HCEC 1CT (cell line): ENCODE measurements at regions not wholly inside any gene's neighbourhood (a gene's known extent, or its start where the extent isn't known, plus 50 kb on each side); places are given as distances from the start of the nearest gene placed in this dataset.
"Not testable (repeated sequence)": the region's sequence is repeated elsewhere in the genome, so short reads cannot be mapped to it uniquely, and the experiment has no call there.

Experiments used
- DNase-seq: peaks from one replicate; pipeline ENCODE4 v3.0.0-alpha.2; 2017

- no peak for DNase-seq
Measured at GRCh38 chr5:104472811-104473210, 910.2 kb upstream of the NUDT12 start.

GRCh38 chr5:104456122-104456521 is 893.5 kb upstream of the NUDT12 start:
- no peak for DNase-seq

- DNase-seq = no peak
Measured at GRCh38 chr5:104452550-104452949, 890.0 kb upstream of the NUDT12 start.

- not testable (repeated sequence) for DNase-seq
Measured at GRCh38 chr5:104451911-104452310, 889.3 kb upstream of the NUDT12 start.

- no peak for DNase-seq
Measured at GRCh38 chr5:104444656-104445055, 882.1 kb upstream of the NUDT12 start.

- no peak for DNase-seq
Measured at GRCh38 chr5:104443706-104444105, 881.1 kb upstream of the NUDT12 start.

GRCh38 chr5:104431981-104432380 is 869.4 kb upstream of the NUDT12 start:
- DNase-seq = no peak

GRCh38 chr5:104431002-104431620 is 868.5 kb upstream of the NUDT12 start:
- no peak for DNase-seq

GRCh38 chr5:104429911-104430310 is 867.3 kb upstream of the NUDT12 start:
- DNase-seq = no peak

GRCh38 chr5:104421431-104421830 is 858.8 kb upstream of the NUDT12 start:
- no peak for DNase-seq

- DNase-seq = no peak
Measured at GRCh38 chr5:104418056-104418455, 855.5 kb upstream of the NUDT12 start.

GRCh38 chr5:104412649-104413240 is 850.2 kb upstream of the NUDT12 start:
- no peak for DNase-seq

GRCh38 chr5:104400941-104401340 is 838.4 kb upstream of the NUDT12 start:
- DNase-seq = no peak

GRCh38 chr5:104385906-104386305 is 823.3 kb upstream of the NUDT12 start:
- no peak for DNase-seq

GRCh38 chr5:104375345-104375744 is 812.8 kb upstream of the NUDT12 start:
- no peak for DNase-seq

- DNase-seq = no peak
Measured at GRCh38 chr5:104372796-104373195, 810.2 kb upstream of the NUDT12 start.

GRCh38 chr5:104372376-104372775 is 809.8 kb upstream of the NUDT12 start:
- DNase-seq = no peak

GRCh38 chr5:104370523-104370922 is 807.9 kb upstream of the NUDT12 start:
- DNase-seq = no peak

GRCh38 chr5:104367978-104368377 is 805.4 kb upstream of the NUDT12 start:
- DNase-seq = no peak

- DNase-seq = no peak
Measured at GRCh38 chr5:104363567-104363966, 801.0 kb upstream of the NUDT12 start.

GRCh38 chr5:104361932-104362331 is 799.3 kb upstream of the NUDT12 start:
- DNase-seq = no peak

GRCh38 chr5:104355350-104355749 is 792.8 kb upstream of the NUDT12 start:
- no peak for DNase-seq

- no peak for DNase-seq
Measured at GRCh38 chr5:104353371-104353770, 790.8 kb upstream of the NUDT12 start.

GRCh38 chr5:104352954-104353353 is 790.4 kb upstream of the NUDT12 start:
- no peak for DNase-seq

GRCh38 chr5:104347119-104347708 is 784.6 kb upstream of the NUDT12 start:
- peak; percentile 27 for DNase-seq
